IMR-90 (cell line): ENCODE measurements at regions not wholly inside any gene's neighbourhood (a gene's known extent, or its start where the extent isn't known, plus 50 kb on each side); places are given as distances from the start of the nearest gene placed in this dataset.

Experiments used
- BHLHE40 ChIP-seq: fragments of 150-350 bp; IDR thresholded peaks from 2 replicates; pipeline ENCODE4 v1.6.1; 2016; ENCODE audit warnings: mild to moderate bottlenecking, low read depth, low read length
- POLR2A ChIP-seq: IDR thresholded peaks from 2 replicates; pipeline ENCODE4 v1.6.1; 2012; ENCODE audit warnings: mild to moderate bottlenecking, low read depth, low read length
- RAD21 ChIP-seq: IDR thresholded peaks from 2 replicates; pipeline ENCODE4 v1.6.1; 2012; ENCODE audit warnings: low read length, improper control_type of control experiment
- TF ChIP-seq, protein P1 (sequence below): conservative IDR thresholded peaks from 2 replicates; pipeline ENCODE4 v1.5.1; 2012; ENCODE audit warnings: mild to moderate bottlenecking, low read depth, low read length, improper control_type of control experiment

GRCh38 chr9:89669361-89669842 is 64.6 kb downstream of the GADD45G start:
- TF ChIP-seq, protein P1, sequence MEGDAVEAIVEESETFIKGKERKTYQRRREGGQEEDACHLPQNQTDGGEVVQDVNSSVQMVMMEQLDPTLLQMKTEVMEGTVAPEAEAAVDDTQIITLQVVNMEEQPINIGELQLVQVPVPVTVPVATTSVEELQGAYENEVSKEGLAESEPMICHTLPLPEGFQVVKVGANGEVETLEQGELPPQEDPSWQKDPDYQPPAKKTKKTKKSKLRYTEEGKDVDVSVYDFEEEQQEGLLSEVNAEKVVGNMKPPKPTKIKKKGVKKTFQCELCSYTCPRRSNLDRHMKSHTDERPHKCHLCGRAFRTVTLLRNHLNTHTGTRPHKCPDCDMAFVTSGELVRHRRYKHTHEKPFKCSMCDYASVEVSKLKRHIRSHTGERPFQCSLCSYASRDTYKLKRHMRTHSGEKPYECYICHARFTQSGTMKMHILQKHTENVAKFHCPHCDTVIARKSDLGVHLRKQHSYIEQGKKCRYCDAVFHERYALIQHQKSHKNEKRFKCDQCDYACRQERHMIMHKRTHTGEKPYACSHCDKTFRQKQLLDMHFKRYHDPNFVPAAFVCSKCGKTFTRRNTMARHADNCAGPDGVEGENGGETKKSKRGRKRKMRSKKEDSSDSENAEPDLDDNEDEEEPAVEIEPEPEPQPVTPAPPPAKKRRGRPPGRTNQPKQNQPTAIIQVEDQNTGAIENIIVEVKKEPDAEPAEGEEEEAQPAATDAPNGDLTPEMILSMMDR = no peak
- TF ChIP-seq RAD21 = no peak
- TF ChIP-seq BHLHE40 = no peak
- no peak for TF ChIP-seq POLR2A
